GM19324 (cell line): ENCODE measurements at regions not wholly inside any gene's neighbourhood (a gene's known extent, or its start where the extent isn't known, plus 50 kb on each side); places are given as distances from the start of the nearest gene placed in this dataset.

ENCODE experiments used
- ATAC-seq: cut with Tn5 transposase; IDR thresholded peaks from one replicate; pipeline ENCODE4 v1.9.1; 2021; ENCODE audit warnings: mild to moderate bottlenecking, moderate library complexity; ENCODE audit not compliant: unreplicated experiment, low FRiP score

GRCh38 chr18:2050702-2051201 is 520.6 kb downstream of the METTL4 start:
- no peak for ATAC-seq

- ATAC-seq, result no peak
These were observed 517.7 kb downstream of the METTL4 start for GRCh38 chr18:2053490-2054089.

GRCh38 chr18:2059336-2059735 is 512.0 kb downstream of the METTL4 start:
- no peak for ATAC-seq

GRCh38 chr18:2060086-2060485 is 511.2 kb downstream of the METTL4 start:
- ATAC-seq, result no peak

GRCh38 chr18:2070631-2071030 is 500.7 kb downstream of the METTL4 start:
- ATAC-seq, result no peak

- no peak for ATAC-seq
These were observed 495.8 kb downstream of the METTL4 start for GRCh38 chr18:2075499-2075898.

- no peak for ATAC-seq
These were observed 488.6 kb downstream of the METTL4 start for GRCh38 chr18:2082676-2083075.

- no peak for ATAC-seq
These were observed 487.6 kb downstream of the METTL4 start for GRCh38 chr18:2083691-2084090.

- no peak for ATAC-seq
These were observed 484.9 kb downstream of the METTL4 start for GRCh38 chr18:2086439-2086838.

- ATAC-seq, result no peak
These were observed 483.2 kb downstream of the METTL4 start for GRCh38 chr18:2087877-2088673.

- ATAC-seq, result no peak
These were observed 481.9 kb downstream of the METTL4 start for GRCh38 chr18:2089396-2089795.

GRCh38 chr18:2091937-2092336 is 479.4 kb downstream of the METTL4 start:
- no peak for ATAC-seq

- ATAC-seq, result no peak
These were observed 474.8 kb downstream of the METTL4 start for GRCh38 chr18:2096551-2096950.

GRCh38 chr18:2100694-2101213 is 470.6 kb downstream of the METTL4 start:
- no peak for ATAC-seq

GRCh38 chr18:2102022-2102421 is 469.3 kb downstream of the METTL4 start:
- peak; percentile 90 for ATAC-seq

GRCh38 chr18:2103299-2103698 is 468.0 kb downstream of the METTL4 start:
- no peak for ATAC-seq

- peak; percentile 65 for ATAC-seq
These were observed 466.5 kb downstream of the METTL4 start for GRCh38 chr18:2104620-2105462.

GRCh38 chr18:2108591-2108990 is 462.7 kb downstream of the METTL4 start:
- ATAC-seq, result no peak

- ATAC-seq, result no peak
These were observed 459.8 kb downstream of the METTL4 start for GRCh38 chr18:2111456-2111855.

GRCh38 chr18:2112435-2113045 is 458.8 kb downstream of the METTL4 start:
- ATAC-seq, result no peak
